Osteocyte (in vitro differentiated cells): ENCODE measurements at regions not wholly inside any gene's neighbourhood (a gene's known extent, or its start where the extent isn't known, plus 50 kb on each side); places are given as distances from the start of the nearest gene placed in this dataset.
A peak's percentile ranks its signal among the peaks of the same experiment; 100 is the strongest.

ENCODE experiments used
- DNase-seq: peaks from one replicate; pipeline ENCODE4 v3.0.0; 2021; ENCODE audit warnings: mixed read lengths; ENCODE audit not compliant: unreplicated experiment; ENCODE audit errors: extremely low spot score
- H3K27ac Mint-ChIP-seq: one replicate; pipeline ENCODE4 v1.8.0; 2021; ENCODE audit warnings: mild to moderate bottlenecking, mixed read lengths; ENCODE audit not compliant: unreplicated experiment
- H3K27me3 Mint-ChIP-seq: one replicate; pipeline ENCODE4 v1.8.0; 2021; ENCODE audit warnings: mixed read lengths; ENCODE audit not compliant: unreplicated experiment
- H3K36me3 Mint-ChIP-seq: one replicate; pipeline ENCODE4 v1.8.0; 2021; ENCODE audit warnings: mixed read lengths; ENCODE audit not compliant: unreplicated experiment
- H3K4me1 Mint-ChIP-seq: one replicate; pipeline ENCODE4 v1.8.0; 2021; ENCODE audit warnings: mixed read lengths; ENCODE audit not compliant: unreplicated experiment
- H3K4me3 Mint-ChIP-seq: one replicate; pipeline ENCODE4 v1.8.0; 2021; ENCODE audit warnings: mild to moderate bottlenecking, moderate library complexity, mixed read lengths; ENCODE audit not compliant: unreplicated experiment
- H3K9me3 Mint-ChIP-seq: one replicate; pipeline ENCODE4 v1.8.0; 2021; ENCODE audit warnings: mixed read lengths; ENCODE audit not compliant: unreplicated experiment
- TF ChIP-seq, protein P1 (sequence below): fragments of 200-600 bp; sonication (generic); IDR thresholded peaks from 2 replicates; pipeline ENCODE4 v1.5.0; 2021; ENCODE audit warnings: antibody characterized with exemption, mild to moderate bottlenecking, moderate library complexity

DNA sequence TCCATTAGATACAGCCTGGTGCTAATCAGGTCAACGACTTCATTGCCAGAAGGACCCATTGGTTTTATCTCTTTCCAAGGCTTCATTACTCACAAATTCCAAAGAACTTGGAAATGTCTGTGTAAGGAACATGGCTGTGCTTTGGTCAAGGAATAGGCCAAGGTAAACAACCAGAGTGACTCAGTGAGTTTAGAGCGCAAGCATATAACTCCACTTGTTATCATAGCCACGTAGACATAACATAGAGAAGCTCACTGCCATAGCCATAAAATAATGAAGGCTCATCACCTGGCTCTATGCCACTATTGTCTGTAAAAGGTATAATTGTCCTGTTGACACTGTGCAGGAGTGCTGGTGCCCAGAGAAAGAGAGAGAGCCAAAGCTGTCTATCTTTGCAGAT lies 139.3 kb upstream of the PLCXD3 start:
- Mint-ChIP-seq H3K9me3 (no peaks in the 10 kb centered on the region), H3K27me3 (peaks cover 9% of the 10 kb centered on the region), H3K4me1 (no peaks in the 10 kb centered on the region), H3K27ac (no peak overlapping the region), H3K4me3 (no peak overlapping the region), H3K36me3 (no peaks in the 10 kb centered on the region)
- TF ChIP-seq, protein P1, sequence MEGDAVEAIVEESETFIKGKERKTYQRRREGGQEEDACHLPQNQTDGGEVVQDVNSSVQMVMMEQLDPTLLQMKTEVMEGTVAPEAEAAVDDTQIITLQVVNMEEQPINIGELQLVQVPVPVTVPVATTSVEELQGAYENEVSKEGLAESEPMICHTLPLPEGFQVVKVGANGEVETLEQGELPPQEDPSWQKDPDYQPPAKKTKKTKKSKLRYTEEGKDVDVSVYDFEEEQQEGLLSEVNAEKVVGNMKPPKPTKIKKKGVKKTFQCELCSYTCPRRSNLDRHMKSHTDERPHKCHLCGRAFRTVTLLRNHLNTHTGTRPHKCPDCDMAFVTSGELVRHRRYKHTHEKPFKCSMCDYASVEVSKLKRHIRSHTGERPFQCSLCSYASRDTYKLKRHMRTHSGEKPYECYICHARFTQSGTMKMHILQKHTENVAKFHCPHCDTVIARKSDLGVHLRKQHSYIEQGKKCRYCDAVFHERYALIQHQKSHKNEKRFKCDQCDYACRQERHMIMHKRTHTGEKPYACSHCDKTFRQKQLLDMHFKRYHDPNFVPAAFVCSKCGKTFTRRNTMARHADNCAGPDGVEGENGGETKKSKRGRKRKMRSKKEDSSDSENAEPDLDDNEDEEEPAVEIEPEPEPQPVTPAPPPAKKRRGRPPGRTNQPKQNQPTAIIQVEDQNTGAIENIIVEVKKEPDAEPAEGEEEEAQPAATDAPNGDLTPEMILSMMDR, result no peak
- no peak for DNase-seq

DNA sequence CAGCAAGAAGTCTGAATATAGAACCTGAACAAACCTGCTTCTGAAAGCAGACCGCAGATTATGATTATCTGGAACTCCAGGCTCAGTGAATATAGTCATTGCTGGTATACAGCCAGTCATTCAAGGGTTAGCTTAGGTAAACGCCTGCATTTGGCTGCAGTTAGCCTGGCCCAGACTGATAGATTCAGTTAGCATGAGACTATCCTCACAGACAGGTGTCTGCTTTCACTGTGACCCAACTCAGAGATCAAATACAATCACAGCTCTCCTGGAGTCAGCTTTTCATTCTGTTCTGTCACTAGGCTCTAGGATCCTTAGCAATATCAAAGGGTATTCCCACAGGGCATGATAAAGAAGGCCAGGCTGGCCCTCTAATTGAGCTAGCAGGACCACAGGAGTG lies 138.6 kb upstream of the PLCXD3 start:
- Mint-ChIP-seq H3K27me3 (peaks cover 11% of the 10 kb centered on the region), H3K27ac (no peak overlapping the region), H3K9me3 (no peaks in the 10 kb centered on the region), H3K4me3 (no peak overlapping the region), H3K4me1 (no peaks in the 10 kb centered on the region), H3K36me3 (no peaks in the 10 kb centered on the region)
- TF ChIP-seq, protein P1, result no peak
- DNase-seq, result no peak

DNA sequence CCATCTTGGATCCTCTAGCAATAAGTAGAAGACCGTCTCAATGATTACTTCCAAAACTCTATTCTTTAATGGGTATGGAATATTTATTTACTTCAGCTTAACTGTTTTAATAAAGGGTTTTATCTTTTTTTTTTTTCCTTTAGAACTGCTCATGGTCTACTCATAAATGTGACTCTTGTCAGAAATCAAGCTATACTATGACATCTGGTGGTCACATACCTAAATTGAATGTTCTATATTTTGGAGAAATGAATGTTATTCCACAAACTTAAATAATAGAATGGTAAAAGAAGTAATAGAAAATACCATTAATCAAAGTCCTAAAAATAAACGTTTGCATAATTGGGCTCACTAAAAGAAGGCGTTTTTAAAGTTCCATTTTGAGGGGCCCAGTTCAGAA lies 131.2 kb upstream of the PLCXD3 start:
- no peak for DNase-seq
- no peak overlapping the region for H3K4me3 Mint-ChIP-seq
- TF ChIP-seq, protein P1, result no peak
- H3K36me3 Mint-ChIP-seq, result no peaks in the 10 kb centered on the region
- H3K4me1 Mint-ChIP-seq, result no peaks in the 10 kb centered on the region
- no peak overlapping the region for H3K27ac Mint-ChIP-seq
- H3K27me3 Mint-ChIP-seq, result peaks cover 12% of the 10 kb centered on the region
- no peaks in the 10 kb centered on the region for H3K9me3 Mint-ChIP-seq

DNA sequence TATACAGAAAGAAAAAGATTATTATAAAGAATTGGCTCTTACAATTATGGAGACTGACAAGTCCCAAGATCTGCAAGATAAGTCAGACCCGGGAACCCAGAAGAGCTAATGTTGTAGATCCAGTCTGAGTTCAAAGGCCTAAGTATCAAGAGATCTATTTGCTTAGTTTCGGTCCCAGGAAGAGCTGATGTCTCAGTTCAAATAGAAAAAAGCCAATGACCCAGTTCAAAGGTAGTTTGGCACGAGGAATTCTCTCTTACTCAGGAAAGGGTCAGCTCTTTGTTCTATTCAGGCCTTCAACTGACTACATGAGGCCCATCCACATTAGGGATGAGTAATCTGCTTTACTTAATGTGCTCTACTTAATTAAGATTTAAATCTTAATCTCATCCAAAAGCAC lies 128.3 kb upstream of the PLCXD3 start:
- DNase-seq, result no peak
- Mint-ChIP-seq H3K27ac (no peak overlapping the region), H3K9me3 (no peaks in the 10 kb centered on the region), H3K36me3 (no peaks in the 10 kb centered on the region), H3K27me3 (peaks cover 12% of the 10 kb centered on the region), H3K4me1 (no peaks in the 10 kb centered on the region), H3K4me3 (no peak overlapping the region)
- TF ChIP-seq, protein P1, result no peak

DNA sequence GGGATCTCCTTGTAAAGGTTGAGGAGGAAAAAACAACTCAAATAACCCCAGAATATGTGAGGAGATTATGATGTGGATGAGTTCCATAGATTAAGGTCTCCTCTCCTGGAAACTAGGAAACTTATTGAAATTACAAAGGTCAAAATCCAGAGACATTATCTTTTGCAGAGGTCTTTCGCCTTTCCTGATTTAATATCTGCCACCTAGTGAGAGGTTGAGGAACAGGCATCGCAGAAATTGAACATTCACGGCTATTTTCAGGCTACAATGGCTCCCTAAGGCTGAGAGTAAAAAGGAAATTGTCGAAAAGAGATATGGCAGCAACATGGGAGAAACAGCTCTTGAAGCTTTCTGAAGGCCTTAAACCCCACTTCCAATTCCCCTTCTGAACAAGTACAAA lies 127.5 kb upstream of the PLCXD3 start:
- Mint-ChIP-seq H3K27ac (no peak overlapping the region), H3K4me3 (no peak overlapping the region), H3K36me3 (no peaks in the 10 kb centered on the region), H3K4me1 (no peaks in the 10 kb centered on the region), H3K27me3 (peaks cover 12% of the 10 kb centered on the region), H3K9me3 (no peaks in the 10 kb centered on the region)
- TF ChIP-seq, protein P1, result peak; percentile 25
- no peak for DNase-seq
